ENCODE measurements at regions not wholly inside any gene's neighbourhood (a gene's known extent, or its start where the extent isn't known, plus 50 kb on each side); places are given as distances from the start of the nearest gene placed in this dataset.

- DNase-seq, result no peak
Measured at GRCh38 chr11:27968461-27968860, 139.5 kb downstream of the KIF18A start.

GRCh38 chr11:27965559-27965958, 142.4 kb downstream of the KIF18A start:
- no peak for DNase-seq

DNA sequence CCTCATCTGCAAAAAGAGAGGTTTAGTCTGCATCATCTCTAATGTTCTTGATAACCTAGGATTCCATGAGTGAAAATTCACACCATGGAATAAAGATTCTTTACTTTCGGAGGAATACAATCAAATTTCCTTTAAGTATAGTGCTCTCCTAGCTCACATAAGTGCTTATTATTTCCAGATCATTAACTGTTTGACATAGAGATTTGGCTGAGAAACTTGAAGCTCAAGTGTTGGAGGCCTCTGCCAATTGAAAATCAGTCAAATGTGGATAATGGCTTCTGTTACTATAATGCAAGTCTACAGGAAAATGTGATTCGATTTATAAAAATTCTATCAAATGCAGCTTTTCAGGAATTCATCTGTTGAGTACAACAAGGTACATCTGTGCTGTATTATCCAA, 144.6 kb downstream of the KIF18A start:
- no peak for DNase-seq

DNA sequence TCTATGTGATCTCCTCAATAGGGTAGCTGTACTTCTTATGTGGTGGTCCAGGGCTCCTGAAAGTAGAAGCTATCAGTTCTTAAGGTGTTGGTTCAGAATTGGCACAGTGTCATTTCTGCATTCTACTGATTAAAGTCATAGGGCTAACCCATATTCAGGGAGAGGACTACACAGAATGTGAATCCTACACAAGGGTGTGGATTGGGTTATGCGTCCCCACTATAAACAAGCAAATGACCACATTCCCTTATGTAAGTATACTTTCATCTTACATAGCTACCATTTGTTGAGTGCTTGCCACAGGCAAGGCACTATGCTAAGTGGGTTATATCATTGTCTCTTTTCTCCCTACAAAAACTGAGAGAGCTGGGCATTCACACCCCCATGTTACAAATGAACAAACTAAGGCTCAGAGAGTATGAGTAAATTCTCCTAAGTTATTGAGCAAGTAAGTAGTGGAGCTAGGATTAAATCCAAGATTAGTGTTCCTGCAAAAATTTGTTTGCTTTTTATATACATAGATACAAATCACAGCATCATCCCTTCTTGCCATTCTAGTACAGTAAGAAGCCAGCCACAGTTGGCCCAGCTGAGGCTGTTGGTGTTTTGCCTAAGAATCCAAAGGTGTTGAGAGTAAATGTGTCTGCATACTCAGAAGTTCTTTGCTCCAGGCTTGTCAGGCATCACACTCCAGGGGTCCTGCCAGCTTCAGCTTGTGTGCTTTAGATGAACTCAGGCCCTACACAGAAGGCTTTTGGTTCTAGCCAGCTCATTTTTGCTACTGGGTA, 157.8 kb downstream of the KIF18A start:
- no peak for DNase-seq

GRCh38 chr11:27945348-27945747, 162.6 kb downstream of the KIF18A start:
- DNase-seq, result no peak

GRCh38 chr11:27938011-27938410, 169.9 kb downstream of the KIF18A start:
- DNase-seq, result no peak

DNA sequence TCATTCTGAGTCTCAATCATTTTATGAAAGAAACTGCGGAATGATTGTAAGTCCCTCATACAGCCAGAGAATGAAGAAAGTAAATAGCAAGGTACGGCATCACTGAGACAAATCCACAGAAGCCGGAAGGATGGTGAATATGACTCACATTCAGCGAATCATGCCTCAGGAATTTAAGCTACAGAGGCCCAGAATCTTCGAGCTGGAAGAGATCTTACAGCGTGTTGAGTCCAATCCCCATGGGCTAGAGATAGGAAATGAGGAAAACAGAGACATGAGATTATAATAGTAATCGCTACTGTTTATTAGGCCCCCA, 173.2 kb downstream of the KIF18A start:
- DNase-seq, result no peak

DNA sequence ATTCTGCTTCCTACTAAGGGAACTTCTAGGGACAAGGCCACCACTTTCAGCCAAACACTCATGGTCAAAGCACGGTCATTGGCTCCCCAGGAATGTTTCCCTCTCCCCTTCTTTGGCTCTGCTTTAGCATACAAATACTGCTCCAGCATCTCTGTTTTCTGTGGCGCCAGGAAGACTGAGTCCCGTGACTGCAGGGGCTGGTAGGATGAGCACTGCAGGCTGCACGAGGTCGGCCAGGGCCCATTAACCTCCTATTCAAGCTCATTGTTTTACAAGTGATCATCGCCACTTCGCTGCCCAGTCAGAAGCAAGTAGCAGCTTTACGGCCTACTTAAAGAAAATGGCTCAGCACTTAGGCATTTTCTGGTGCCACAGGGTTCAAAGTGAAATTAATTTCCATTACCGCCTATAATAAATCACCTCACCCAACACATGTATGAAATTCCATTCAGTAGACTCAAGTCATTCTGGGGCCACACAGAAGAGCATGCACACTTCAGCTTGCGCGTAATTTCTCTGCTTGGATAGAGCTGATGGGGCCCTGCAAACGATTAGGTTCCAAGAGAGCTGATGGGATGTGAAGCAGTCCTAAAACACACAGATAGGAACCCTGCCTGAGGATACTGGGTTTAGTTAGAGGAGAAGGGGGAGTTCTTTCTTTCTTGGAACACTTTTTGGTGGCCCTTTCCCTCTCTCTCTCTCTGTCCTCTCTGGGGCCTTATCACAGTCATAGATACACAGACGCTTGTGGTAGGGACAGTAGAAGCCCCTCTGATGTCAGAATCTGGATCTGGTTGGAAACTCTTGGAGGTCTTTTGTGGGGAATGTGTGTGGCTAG, 173.7 kb downstream of the KIF18A start:
- DNase-seq, result no peak

DNA sequence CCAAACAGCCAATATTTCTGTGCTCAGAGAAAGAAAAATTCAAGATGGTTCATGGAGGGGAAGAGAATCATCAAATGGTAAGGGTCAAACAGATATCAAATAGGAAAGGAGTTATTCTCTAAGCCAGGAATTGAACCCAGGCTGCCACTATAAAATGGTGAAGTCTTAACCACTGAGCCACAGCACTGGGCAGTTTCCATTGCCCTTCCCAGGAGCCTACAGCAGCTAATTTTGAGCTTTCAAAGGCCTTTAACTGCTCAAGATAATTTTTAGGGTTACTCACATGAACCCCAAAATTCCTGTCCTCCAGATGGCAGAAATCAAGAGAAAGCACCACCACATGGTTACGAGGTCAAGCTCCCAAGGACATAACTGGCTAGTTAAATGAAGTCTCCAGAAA, 176.2 kb downstream of the KIF18A start:
- no peak for DNase-seq

DNA sequence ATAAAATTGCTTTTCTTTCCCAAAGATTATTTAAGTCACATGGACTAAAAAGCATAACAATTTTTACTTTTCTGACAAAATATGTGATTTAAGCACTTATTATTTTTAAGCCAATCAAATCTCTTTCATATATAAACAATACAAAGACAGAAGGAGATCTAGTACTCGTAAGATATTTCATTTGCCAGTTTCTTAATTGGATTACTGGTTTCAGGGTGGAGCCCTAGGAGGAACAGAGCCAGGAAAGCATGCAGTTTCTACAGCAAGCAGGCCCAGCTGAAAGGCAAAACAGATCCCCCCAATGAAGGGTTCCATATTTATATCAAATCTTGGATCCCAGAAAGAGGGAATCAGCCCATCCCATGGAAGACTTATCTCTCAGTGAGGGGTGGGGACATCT, 177.0 kb downstream of the KIF18A start:
- no peak for DNase-seq

GRCh38 chr11:27928809-27929208, 179.1 kb downstream of the KIF18A start:
- DNase-seq, result no peak

- DNase-seq, result no peak
Measured at GRCh38 chr11:27926981-27927481, 180.9 kb downstream of the KIF18A start.

DNA sequence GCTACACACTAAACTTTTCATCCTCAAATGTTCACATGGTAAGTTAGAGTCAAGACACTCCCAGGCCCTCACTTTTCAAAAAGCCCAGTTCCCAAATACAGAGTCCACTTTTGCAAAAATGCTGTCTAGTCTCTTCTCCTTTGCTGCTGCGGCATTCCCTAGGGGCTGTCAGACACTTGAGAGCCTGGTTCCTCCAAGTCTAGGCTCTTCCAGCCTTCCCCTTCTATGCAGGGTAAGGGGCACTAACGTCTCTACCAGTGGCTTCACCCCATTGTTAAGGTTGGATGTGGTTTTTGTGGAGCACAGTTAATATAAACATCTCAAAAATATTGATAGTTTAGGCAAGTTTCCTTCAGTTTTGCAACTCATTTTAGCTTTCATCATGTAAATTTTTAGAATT, 181.5 kb downstream of the KIF18A start:
- no peak for DNase-seq

- no peak for DNase-seq
Measured at GRCh38 chr11:27921472-27921871, 186.5 kb downstream of the KIF18A start.

DNA sequence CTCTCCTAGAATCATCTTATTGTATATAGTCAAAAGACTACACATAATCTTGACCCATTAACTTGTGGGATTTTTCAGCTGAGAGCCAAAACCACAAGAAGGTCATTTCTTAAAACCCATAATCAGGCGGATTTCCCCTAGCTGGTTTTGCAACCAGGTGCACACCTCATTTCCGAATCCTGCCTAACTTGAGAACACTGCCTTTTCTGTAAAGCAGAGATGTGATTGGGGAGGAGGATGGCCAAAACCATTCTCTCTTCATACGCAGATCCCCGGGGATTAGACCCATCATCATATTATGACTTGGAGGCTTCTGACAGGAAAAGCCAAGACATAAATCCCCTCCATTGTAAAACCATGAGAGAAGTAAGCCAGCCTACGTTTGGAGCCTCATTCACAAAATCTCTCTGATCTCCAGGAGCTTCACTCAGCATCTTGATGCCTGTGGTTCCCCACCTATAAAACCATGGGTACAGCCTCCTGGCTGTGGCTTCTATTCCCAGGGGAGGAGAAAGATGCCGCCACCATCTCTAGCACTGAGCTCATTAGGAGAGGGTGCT, 191.3 kb downstream of the KIF18A start:
- no peak for DNase-seq

DNA sequence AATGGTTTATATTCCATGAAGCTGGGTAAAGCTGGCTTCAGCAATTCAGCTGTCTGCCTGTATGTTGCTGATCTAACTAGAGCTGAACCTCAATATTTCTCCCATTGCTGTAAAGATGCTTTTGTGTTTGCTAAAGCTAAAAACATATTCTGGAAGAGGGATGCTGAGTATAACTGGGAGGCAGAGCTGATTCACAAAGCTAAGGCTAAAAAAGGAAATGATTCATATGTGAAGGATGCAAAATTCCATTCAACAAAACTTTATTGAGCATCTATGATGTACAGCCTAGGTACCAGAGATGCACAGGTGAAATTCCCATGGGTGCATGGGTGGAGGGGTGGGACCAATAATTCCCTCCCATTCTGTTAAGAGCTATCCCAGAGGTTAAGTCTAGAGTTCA, 193.9 kb downstream of the KIF18A start:
- no peak for DNase-seq

DNA sequence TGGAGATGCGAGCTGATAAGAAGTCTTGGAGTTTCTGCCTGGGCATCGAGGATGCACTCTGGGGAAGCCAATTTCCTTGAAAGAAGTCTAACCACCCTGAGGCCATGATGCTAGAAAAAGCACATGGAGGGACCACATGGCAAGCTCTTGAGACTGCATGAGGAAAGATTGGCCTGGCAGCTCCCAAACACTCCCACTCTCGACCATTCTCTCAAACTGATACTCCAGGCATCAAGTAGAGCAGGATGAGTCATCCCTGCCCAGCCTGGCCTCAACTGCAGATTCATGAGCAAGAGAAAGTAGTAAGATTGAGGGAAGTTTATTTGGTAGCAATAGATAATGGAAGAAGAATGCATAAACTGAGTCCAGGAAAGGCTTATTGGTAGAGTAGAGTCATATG, 194.3 kb downstream of the KIF18A start:
- no peak for DNase-seq

GRCh38 chr11:27912916-27913315, 195.0 kb downstream of the KIF18A start:
- DNase-seq, result no peak

- DNase-seq, result no peak
Measured at GRCh38 chr11:27910186-27910931, 197.6 kb downstream of the KIF18A start.

- DNase-seq, result no peak
Measured at GRCh38 chr11:27909386-27909785, 198.6 kb downstream of the KIF18A start.

DNA sequence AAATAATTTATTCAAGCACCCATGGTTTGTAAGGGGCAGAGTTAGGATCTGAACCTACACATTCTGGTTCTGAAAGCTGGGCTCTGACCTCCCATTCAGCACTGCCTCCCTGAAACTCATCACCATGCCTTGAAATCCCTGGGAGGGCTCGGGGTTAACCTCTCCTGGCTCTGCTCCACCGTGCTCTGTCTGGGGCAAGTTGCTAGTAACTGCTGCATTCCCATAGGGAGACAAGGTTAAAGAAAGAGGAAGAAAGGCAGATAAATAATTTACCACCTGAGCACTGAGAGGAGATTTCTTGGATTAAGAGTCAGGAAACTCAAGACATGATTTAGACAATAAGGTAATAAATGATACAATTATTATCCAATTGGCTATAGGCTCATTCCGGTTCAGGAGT, 199.3 kb downstream of the KIF18A start:
- no peak for DNase-seq

DNA sequence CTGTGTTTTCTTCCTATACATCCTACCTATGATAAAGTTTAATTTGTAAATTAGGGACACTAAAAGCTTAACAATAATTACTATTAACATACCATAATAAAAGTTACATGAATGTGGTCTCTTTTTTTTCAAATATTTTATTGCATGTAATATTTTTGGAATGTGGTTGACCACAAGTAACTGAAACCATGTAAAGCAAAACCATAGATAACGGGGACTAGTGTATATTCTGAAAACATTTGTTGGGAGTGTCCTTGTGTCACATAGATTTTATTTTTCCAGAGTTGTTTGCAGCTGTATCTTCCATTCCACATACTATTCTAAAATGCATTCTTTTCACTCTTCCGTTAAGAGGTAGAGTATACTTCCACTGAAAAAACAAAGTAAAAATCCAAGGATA, 200.4 kb downstream of the KIF18A start:
- no peak for DNase-seq

- no peak for DNase-seq
Measured at GRCh38 chr11:27907091-27907490, 200.9 kb downstream of the KIF18A start.

Data from retina (tissue), 1 donor.